ENCODE measurements at regions not wholly inside any gene's neighbourhood (a gene's known extent, or its start where the extent isn't known, plus 50 kb on each side); places are given as distances from the start of the nearest gene placed in this dataset.

GRCh38 chr5:173691931-173692330 lies 75.5 kb upstream of the BOD1 start:
- no peak for DNase-seq

GRCh38 chr5:173693670-173694069 lies 77.2 kb upstream of the BOD1 start:
- DNase-seq = no peak

GRCh38 chr5:173696216-173696615 lies 79.8 kb upstream of the BOD1 start:
- no peak for DNase-seq

- peak; percentile 68 for DNase-seq
Observed at GRCh38 chr5:173697931-173698579, 81.6 kb upstream of the BOD1 start.

GRCh38 chr5:173699966-173700365 lies 83.5 kb upstream of the BOD1 start:
- no peak for DNase-seq

- DNase-seq = no peak
Observed at GRCh38 chr5:173703466-173703865, 87.0 kb upstream of the BOD1 start.

GRCh38 chr5:173704615-173705511 lies 88.4 kb upstream of the BOD1 start:
- DNase-seq = no peak

- no peak for DNase-seq
Observed at GRCh38 chr5:173705512-173706044, 89.1 kb upstream of the BOD1 start.

GRCh38 chr5:173706700-173707099 lies 90.2 kb upstream of the BOD1 start:
- no peak for DNase-seq

- no peak for DNase-seq
Observed at GRCh38 chr5:173707392-173707791, 90.9 kb upstream of the BOD1 start.

GRCh38 chr5:173709145-173709544 lies 92.7 kb upstream of the BOD1 start:
- no peak for DNase-seq

GRCh38 chr5:173709761-173710160 lies 93.3 kb upstream of the BOD1 start:
- no peak for DNase-seq

GRCh38 chr5:173710528-173710927 lies 94.1 kb upstream of the BOD1 start:
- DNase-seq = no peak

GRCh38 chr5:173711466-173711865 lies 95.0 kb upstream of the BOD1 start:
- DNase-seq = no peak

GRCh38 chr5:173712609-173713175 lies 96.2 kb upstream of the BOD1 start:
- DNase-seq = no peak

GRCh38 chr5:173714551-173715428 lies 98.3 kb upstream of the BOD1 start:
- DNase-seq = no peak

GRCh38 chr5:173715607-173716006 lies 99.2 kb upstream of the BOD1 start:
- DNase-seq = no peak

- DNase-seq = no peak
Observed at GRCh38 chr5:173716058-173716682, 99.7 kb upstream of the BOD1 start.

GRCh38 chr5:173717959-173718358 lies 101.5 kb upstream of the BOD1 start:
- DNase-seq = no peak

GRCh38 chr5:173718469-173718868 lies 102.0 kb upstream of the BOD1 start:
- no peak for DNase-seq

GRCh38 chr5:173719731-173720082 lies 103.3 kb upstream of the BOD1 start:
- DNase-seq = no peak

GRCh38 chr5:173720286-173720952 lies 104.0 kb upstream of the BOD1 start:
- no peak for DNase-seq

Data from NCI-H510A (cell line).